Pancreas (tissue), 10 donors: ENCODE measurements at regions not wholly inside any gene's neighbourhood (a gene's known extent, or its start where the extent isn't known, plus 50 kb on each side); places are given as distances from the start of the nearest gene placed in this dataset.
A peak's percentile ranks its signal among the peaks of the same experiment; 100 is the strongest.
"Not testable (repeated sequence)": the region's sequence is repeated elsewhere in the genome, so short reads cannot be mapped to it uniquely, and the experiment has no call there.

Experiments used
- ATAC-seq, 4 donors: fragments of 200-7000 bp; cut with Tn5 transposase; one replicate each; pipeline versions ENCODE4 v1.8.0 to v1.9.1; 2020; ENCODE audit warnings: mild to moderate bottlenecking in 4 of 4, moderate library complexity in 4 of 4
- DNase-seq, 6 donors: peaks; one replicate each; pipeline ENCODE4 v3.0.0-alpha.2; 2020
- FAIRE-seq: peaks from 2 replicates; lab custom pipeline; 2012; peaks lifted over from hg19 to GRCh38; lab: Jason Lieb, UNC
- H3K27ac ChIP-seq, 4 donors: fragments of 200-600 bp; sonication (generic); 1 replicate in 3 of 4; 2 replicates in 1 of 4; pipeline versions ENCODE4 v1.5.0 to v1.8.0; 2020
- H3K27me3 ChIP-seq, 4 donors: fragments of 200-600 bp; one replicate each; pipeline ENCODE4 v1.8.0; 2021
- H3K36me3 ChIP-seq, 3 donors: fragments of 200-600 bp; sonication (generic) in 1 of 3; one replicate each; pipeline versions ENCODE4 v1.5.0 to v1.8.0; 2020 to 2021
- H3K4me1 ChIP-seq, 3 donors: fragments of 200-600 bp; one replicate each; pipeline ENCODE4 v1.8.0; 2021
- H3K4me3 ChIP-seq, 4 donors: fragments of 200-600 bp; sonication (generic) in 2 of 4; one replicate each; pipeline versions ENCODE4 v1.5.0 to v1.8.0; 2020 to 2021
- H3K9me3 ChIP-seq, 4 donors: fragments of 200-600 bp; one replicate each; pipeline ENCODE4 v1.8.0; 2021
- WGBS, 2 donors: extraction: QIAGEN DNeasy Blood & Tissue Kit; methylation state at CpG; one replicate each; pipeline ENCODE4 v1.1.7; 2013; 5-methylcytosine and 5-hydroxymethylcytosine counted together
- intact Hi-C, 3 donors: fragments of 100-400 bp; cut with DNase I; formaldehyde crosslinking; loops; one replicate each; pipeline versions ENCODE4 v1.11.1 to v1.14.2; 2022
- TF ChIP-seq, protein P1 (sequence below), 4 donors: fragments of 200-600 bp; sonication (generic) in 3 of 4; IDR thresholded peaks; one replicate each; pipeline versions ENCODE4 v1.5.0 to v1.8.0; 2021; ENCODE audit warnings: antibody characterized with exemption in 4 of 4
- donor health status: healthy with polysubstance abuse.
- donor health status: DM: no; HTN: no; CAD: no; lungs with moderate emphysema.
- donor health status: DM: no; HTN: no; CAD: no.
- donor health status: control.
- donor health status: control.
- donor health status: Bipolar disorder and iron deficiency.
- donor health status: DM: yes; HTN: yes; CAD: no.
- donor health status: DM: no; HTN: no; CAD: no.
- donor health status: DM: no; HTN: no; CAD: no.
- donor health status: DM: yes; HTN: yes; CAD: no.

DNA sequence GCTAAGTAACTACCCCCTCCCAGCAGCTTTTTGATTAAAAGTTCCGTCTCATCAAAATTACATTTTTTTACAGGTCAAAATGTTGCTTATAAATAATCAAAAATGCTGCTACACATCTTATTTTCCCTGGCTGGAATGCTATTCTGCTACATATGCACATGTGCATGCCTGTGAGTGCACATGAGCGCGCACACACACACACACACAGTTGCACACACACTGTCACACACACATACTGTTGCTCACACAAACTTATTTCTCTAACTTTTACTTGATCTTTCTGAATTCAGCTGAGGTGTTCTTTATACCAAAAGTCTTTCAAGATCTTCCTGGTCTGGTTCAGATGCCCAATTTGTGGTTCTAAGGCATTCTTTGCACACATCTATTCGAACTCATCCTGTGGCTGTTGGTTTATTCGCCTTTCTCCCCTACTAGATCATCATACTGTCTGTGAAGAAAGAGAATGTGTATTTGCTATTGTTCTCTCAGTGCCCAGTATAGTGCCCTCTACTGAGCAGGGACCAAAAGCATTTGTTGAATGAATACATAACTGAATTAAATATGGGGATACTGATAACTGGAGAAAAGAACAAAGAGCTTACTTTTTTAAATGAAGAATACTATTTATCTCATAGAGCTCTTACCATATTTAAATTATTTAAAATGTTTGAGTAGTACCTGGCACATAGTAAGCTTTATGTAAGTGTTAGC lies 68.1 kb upstream of the CCDC179 start:
- peak in 3 of 4 donors; percentile 11 to 33 (median 24) for ATAC-seq

DNA sequence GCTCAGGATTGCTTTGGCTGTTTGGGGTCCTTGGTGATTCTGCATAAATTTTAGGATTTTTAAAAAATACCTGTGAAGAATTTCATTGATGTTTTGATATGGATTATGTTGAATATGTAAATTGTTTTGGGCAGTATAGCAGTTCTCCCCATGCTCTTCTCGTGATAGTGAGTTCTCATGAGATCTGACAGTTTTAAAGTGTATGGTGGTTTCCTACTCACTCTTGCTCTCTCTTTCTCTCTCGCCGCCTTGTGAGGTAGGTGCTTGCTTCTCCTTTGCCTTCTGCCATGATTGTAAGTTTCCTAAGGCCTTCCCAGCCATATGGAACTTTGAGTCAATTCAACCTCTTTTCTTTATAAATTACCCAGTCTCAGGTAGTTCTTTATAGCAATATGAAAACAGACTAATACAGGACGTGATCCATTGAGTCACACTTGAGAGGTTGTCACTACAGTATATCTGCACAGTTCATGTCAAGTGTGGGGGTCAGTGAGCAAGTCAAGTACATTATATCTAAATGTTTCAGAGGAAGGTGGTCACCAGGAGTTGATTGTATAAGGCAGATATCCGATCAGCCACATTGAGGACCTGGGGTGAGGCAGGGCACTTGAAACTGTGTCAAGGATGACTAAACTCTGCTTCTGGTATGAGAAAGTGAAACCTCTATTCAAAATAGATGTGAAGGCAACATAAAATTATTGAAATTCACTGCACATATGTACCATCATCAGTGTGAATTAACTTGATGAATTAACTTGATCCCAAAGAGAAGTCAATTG lies 70.7 kb upstream of the CCDC179 start:
- intact Hi-C loops, result no loop called here
- Histone ChIP-seq H3K36me3 (no peaks in the 10 kb centered on the region), H3K4me1 (peaks cover 0 to 13% (median 4%) of the 10 kb centered on the region in 3 donors), H3K9me3 (no peaks in the 10 kb centered on the region), H3K27me3 (no peaks in the 10 kb centered on the region), H3K4me3 (no peak overlapping the region), H3K27ac (no peak overlapping the region)
- DNase-seq (no peak), ATAC-seq (no peak), FAIRE-seq (no peak)
- 95 to 97% methylated on average over 5 of the region's 5 CpGs for WGBS, 2 donors
- TF ChIP-seq, protein P1, sequence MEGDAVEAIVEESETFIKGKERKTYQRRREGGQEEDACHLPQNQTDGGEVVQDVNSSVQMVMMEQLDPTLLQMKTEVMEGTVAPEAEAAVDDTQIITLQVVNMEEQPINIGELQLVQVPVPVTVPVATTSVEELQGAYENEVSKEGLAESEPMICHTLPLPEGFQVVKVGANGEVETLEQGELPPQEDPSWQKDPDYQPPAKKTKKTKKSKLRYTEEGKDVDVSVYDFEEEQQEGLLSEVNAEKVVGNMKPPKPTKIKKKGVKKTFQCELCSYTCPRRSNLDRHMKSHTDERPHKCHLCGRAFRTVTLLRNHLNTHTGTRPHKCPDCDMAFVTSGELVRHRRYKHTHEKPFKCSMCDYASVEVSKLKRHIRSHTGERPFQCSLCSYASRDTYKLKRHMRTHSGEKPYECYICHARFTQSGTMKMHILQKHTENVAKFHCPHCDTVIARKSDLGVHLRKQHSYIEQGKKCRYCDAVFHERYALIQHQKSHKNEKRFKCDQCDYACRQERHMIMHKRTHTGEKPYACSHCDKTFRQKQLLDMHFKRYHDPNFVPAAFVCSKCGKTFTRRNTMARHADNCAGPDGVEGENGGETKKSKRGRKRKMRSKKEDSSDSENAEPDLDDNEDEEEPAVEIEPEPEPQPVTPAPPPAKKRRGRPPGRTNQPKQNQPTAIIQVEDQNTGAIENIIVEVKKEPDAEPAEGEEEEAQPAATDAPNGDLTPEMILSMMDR (IDR thresholded peaks at IDR 0.05), result no peak

More for the DNA sequence above, 68.1 kb upstream of the CCDC179 start:
- intact Hi-C loops, result no loop called here
- H3K4me1 ChIP-seq, result peaks cover 19 to 36% (median 22%) of the 10 kb centered on the region in 3 donors
- H3K36me3 ChIP-seq, result no peaks in the 10 kb centered on the region
- TF ChIP-seq, protein P1 (IDR thresholded peaks at IDR 0.05), result no peak
- H3K27ac ChIP-seq, result no peak overlapping the region
- no peak for FAIRE-seq
- 74 to 87% methylated on average over 5 of the region's 5 CpGs for WGBS, 2 donors
- no peak overlapping the region for H3K4me3 ChIP-seq
- no peaks in the 10 kb centered on the region for H3K9me3 ChIP-seq
- no peak for DNase-seq
- no peaks in the 10 kb centered on the region for H3K27me3 ChIP-seq

DNA sequence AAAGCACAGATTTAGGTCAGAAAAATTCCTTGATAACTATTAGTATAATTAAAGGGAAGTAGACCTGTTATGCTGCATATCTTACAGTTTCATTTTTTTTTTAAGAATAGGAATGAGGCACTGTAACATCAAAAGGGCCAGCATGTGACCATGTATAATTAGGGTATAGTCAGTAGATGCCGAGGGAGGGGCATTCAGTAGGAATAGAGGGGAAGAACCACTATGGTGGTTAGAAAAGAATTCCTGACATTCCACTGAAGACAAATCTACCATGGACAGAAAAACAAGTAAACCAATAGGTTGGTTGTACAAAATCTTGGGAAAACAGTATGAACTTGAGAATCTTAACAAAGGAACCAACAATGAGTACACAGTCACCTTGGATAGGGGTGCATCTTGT lies 78.4 kb upstream of the CCDC179 start:
- no peaks in the 10 kb centered on the region for H3K27me3 ChIP-seq
- no peaks in the 10 kb centered on the region for H3K9me3 ChIP-seq
- intact Hi-C loops, result no loop called here
- H3K4me3 ChIP-seq, result no peak overlapping the region
- TF ChIP-seq, protein P1 (IDR thresholded peaks at IDR 0.05), result no peak
- WGBS, 2 donors, result 93 to 96% methylated on average over 1 of the region's 1 CpG
- ATAC-seq (no peak), FAIRE-seq (no peak), DNase-seq (no peak)
- H3K27ac ChIP-seq, result no peak overlapping the region
- no peaks in the 10 kb centered on the region for H3K36me3 ChIP-seq
- H3K4me1 ChIP-seq, result no peaks in the 10 kb centered on the region

- H3K4me1 ChIP-seq, H3K27me3 ChIP-seq, FAIRE-seq, ATAC-seq, H3K9me3 ChIP-seq, H3K27ac ChIP-seq, H3K4me3 ChIP-seq, DNase-seq, intact Hi-C loops, H3K36me3 ChIP-seq: not testable (repeated sequence)
- 93 to 94% methylated on average over 3 of the region's 3 CpGs for WGBS, 2 donors
Observed at GRCh38 chr11:22941544-22941943, 81.3 kb upstream of the CCDC179 start.

DNA sequence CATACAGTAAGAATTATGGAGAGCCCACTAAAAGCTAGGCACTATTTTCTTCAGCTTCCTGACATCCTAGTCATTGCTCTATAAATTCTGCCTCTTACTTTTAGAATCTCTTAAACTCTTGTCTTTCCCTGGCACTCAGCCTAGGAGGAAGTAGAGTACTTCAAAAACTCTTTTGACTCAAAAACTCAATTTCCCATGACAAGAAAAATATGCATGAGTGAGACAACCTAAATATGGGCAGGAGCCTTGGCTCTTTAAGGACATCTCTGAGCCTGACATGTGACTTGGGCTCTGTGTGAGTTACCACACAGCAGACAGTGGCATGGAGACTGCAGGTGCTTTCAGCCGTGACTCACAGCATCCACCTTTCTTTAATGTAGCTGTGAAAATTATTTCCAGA lies 97.5 kb upstream of the CCDC179 start:
- no peaks in the 10 kb centered on the region for H3K9me3 ChIP-seq
- ATAC-seq, result peak; percentile 43 to 75 (median 68)

More for the DNA sequence above, 97.5 kb upstream of the CCDC179 start:
- TF ChIP-seq, protein P1 (IDR thresholded peaks at IDR 0.05), result no peak
- Histone ChIP-seq H3K36me3 (no peaks in the 10 kb centered on the region), H3K27ac (no peak overlapping the region), H3K4me1 (peaks cover 0 to 8% (median 5%) of the 10 kb centered on the region in 3 donors), H3K4me3 (no peak overlapping the region), H3K27me3 (no peaks in the 10 kb centered on the region)
- intact Hi-C loops, result no loop called here
- DNase-seq, result no peak
- no peak for FAIRE-seq
- WGBS, 2 donors, result 49 to 59% methylated on average over 1 of the region's 1 CpG
